HG02973 (cell line): ENCODE measurements at regions not wholly inside any gene's neighbourhood (a gene's known extent, or its start where the extent isn't known, plus 50 kb on each side); places are given as distances from the start of the nearest gene placed in this dataset.
"Not testable (repeated sequence)": the region's sequence is repeated elsewhere in the genome, so short reads cannot be mapped to it uniquely, and the experiment has no call there.

Experiments used
- ATAC-seq: cut with Tn5 transposase; IDR thresholded peaks from one replicate; pipeline ENCODE4 v1.9.1; 2021; ENCODE audit warnings: moderate library complexity; ENCODE audit not compliant: unreplicated experiment

DNA sequence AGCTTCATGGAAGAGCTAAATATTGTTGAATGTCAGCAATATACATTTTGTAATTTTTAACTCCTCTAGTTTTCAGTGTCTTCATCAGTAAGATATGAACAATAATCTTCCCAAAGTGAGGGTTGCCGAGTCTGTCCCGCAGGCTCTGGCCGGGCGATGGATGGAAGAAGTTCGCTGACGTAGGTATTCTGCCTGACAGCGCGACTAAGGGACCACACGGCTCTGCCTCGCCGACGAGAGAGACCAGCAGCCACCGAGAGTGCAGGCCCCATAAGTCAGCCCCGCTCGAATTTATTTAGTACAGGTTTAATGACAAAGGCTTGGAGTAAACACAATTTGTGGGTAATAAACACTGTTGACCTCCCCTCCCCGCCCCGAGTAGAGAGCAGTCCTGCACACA, 427.4 kb upstream of the NECTIN3 start:
- ATAC-seq, result no peak

DNA sequence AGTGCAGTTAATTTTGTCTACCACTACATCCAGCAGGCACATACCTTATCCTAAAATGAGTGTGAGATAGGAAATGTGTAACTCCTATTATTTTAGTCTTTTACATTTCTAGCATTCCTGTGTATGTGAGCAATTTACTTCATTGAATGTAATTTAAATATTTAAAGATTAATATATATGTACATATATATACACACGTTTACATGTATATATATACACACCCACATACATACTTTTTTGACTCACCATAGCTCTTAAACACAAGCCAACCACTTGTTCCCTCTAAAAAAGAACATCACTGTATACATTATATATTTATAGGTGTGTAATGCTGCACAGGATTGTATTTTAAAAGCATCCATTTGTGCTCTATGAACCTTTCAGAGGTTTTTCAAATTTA, 425.6 kb upstream of the NECTIN3 start:
- no peak for ATAC-seq

DNA sequence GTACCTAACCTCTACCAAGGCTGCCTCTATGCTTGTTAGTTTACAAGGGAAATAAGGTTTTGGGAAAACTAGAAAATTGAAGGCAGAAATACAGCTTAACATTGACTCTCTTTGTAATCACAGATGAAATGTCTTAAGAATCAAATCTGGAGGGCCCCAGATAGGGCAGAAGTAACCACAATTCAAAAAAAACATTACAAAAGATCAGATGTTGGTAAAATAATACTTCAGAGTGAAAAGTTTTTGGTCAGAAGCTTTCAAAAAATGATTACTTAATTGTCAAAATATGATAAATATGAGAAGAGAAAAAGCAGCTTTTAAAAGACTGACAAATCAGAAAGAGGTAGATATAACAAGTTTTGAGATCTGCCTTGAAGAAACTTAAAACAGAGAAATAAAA, 425.1 kb upstream of the NECTIN3 start:
- no peak for ATAC-seq

DNA sequence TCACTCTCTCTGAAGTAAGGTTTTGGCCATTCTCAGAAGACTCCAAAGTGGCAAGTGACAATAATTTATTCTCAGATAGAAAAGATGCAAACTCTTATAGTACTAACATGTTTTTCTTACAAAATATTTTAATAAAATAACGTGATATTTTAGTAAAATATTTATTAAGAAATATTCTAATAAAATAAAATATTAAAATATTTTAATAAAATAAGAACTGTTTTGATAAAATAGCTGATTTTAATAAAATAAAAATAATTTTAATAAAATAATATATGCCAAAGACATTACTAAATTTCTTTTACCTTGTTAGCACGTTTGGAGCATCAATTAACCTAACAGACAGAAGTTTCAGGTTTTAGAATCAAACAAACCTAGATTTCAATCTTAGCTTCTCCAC, 424.0 kb upstream of the NECTIN3 start:
- no peak for ATAC-seq

DNA sequence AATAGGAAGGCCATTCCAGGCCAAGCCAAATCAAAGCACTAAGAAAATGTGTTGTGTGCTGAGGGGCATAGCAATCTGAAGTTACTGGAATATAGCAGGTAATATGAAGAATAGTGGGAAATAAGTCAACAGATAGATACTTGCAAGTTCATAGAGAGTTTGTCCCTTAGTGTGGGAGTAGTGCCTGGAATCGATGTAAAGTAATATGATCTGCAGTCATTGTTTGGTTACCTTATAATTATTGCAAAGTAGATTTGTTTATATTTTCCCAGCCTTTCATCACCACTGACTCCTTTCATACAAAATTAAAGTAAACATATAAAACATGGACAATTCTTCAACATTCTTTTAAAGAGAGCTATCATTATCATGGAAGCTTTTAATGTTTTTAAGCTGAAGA, 420.9 kb upstream of the NECTIN3 start:
- no peak for ATAC-seq

DNA sequence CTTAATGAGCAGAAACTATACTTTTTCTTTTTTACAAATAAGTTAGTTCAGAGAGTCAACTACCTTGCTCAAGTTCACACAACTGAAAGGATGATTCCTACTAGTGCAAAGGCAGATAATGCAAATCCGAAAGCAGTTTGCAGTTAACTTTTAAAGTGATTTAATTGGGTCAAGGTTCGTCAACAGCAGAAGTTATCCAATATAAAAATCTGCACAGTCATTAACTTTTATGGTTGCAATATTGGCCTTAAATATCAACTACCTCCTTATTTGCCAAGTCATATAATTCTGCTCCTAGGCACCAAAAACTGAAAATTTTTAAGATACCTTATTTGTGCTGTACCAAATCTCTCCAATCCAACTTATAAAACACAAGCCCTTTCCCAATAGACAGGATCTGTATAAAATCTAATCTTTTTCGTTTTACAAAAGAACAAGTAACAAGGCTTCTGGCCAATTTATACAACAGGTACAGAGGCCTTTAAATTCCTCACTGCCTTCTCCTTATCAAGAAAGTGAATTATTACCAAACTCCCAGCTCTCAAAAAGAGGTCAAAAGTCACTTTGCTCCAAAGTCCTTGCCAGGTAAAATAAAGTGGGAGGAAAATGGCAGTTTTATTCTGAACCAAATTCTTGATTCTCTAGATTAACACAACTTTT, 416.6 kb upstream of the NECTIN3 start:
- ATAC-seq, result no peak

DNA sequence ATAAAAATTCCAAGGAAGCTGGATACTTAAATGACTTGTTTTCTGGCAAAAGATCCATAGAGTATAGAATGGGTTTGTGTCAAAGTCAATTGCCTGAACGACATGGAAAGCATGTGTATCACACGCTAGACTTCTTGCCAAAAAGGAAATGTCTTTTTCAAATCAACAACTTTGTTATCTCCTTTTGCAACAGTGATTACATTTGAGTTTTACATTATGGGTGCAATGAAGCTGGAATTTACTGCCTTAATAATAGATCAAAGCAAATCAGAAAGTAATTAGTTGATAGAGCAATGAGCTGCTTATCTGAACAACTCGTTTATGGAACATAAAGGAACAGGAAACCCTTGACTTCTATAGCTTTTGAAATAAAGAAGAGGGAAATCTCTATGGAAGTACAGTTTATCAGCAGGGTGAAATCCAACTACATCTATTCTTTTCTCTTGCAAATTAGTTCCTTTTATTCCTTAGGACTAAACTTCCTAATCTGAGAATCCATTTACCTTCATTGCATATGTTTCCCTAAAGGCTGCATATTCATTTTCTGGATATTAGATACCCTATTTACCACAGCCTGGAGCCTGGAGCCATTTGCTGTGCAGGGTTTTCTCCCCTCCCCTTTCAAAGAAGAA, 415.1 kb upstream of the NECTIN3 start:
- no peak for ATAC-seq

DNA sequence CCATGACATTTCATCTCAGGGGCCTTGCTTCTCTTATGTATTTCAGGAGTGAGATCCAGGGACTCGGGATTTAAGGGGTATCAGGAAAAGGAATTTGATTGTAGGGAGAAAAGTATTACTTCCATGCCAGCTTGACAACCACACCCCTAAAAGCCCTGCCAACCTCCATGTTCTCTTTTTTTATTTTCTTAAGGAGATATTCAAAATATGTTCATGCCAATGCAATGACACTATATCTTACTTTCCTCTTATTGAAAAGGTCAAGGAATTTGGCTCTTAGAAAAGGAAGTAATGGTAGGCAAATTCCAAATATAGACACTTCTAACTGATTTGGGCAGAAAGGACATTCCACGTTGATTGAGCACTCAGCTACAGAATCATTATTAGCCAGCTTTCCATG, 407.5 kb upstream of the NECTIN3 start:
- ATAC-seq, result no peak

DNA sequence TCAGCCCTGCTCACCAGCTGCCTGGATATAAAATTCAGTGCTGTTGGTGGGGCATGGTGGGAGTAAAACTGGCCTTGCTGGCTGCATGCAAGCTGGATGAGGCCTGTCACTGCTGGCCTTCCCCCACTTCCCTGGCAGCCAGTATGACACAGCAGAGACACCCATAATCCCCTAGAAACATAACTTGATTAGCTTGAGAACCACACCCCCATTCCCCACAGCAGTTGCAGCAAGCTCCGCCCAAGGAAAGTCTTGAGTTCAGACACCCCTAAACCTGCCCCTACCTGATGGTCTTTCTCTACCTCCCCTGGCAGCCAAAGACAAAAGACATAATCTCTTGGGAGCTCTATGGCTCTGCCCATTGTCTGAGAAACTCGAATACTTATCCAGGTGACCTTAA, 405.1 kb upstream of the NECTIN3 start:
- ATAC-seq, result no peak

DNA sequence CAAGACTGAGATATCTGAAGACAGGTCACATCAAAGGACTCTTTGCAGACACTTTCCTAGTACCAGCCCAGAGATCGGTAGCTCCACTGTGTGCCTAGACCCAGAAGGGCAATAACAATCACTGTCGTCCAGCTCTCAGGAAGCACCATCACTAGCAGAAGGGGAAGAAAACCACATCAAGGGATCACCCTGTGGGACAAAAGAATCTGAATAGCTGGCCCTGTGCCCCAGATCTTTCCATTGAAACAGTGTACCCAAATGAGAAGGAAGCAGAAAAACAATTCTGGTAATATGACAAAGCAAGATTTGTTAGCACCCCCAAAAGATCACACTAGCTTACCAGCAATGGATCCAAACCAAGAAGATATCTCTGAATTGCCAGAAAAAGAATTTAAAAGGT, 404.4 kb upstream of the NECTIN3 start:
- no peak for ATAC-seq

DNA sequence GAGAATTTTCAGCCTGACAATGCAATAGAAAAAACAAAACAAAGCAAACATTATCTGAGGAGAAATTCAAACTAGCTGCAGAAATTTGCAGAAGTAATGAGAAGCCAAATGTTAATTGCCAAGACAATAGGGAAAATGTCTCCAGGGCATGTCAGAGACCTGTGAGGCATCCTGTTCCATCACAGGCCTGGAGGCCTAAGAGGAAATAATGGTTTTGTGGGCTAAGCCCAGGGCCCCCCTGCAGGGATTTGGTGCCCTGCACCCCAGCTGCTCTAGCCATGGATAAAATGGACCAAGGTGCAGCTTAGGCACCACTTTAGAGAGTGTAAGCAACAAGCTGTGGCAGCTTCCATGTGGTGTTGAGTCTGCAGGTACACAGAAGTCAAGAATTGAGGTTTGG, 401.2 kb upstream of the NECTIN3 start:
- no peak for ATAC-seq

DNA sequence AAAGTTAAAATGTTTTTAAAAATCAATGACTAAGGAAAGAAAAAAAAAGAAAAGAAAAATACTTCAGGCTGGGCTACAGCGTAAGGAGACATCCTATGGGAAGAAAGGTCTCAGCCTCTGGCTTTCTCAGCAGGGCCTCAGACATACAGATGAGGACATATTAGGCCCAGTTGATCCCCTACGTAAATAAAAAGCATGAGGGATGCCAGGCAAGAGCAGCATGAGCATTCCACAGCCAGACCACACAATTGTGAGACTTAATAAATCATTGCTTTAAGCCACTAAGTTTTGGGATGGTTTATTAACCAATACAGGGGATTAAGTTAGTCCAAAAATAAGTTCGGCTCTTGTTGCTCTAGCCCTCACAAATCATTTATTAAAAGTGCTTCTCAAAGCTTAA, 394.1 kb upstream of the NECTIN3 start:
- ATAC-seq, result no peak

DNA sequence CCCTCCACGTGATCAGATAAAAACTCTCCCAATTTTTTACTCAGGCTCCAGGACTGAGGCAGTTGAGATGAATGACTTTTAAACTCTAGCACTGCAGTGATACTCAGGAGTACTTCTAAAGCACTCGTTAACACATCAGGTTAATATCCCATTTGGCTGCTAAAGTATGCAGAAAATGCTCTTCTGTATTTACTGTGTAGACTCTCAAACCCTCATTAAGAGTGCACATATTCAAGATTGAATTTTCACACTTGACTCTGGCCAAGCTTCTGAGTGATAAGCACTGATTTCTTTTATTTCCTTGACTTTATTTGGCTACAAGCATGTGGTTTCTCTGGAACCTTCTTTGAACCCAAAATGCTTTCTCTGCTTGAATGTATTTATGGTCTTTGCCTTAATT, 392.3 kb upstream of the NECTIN3 start:
- no peak for ATAC-seq

DNA sequence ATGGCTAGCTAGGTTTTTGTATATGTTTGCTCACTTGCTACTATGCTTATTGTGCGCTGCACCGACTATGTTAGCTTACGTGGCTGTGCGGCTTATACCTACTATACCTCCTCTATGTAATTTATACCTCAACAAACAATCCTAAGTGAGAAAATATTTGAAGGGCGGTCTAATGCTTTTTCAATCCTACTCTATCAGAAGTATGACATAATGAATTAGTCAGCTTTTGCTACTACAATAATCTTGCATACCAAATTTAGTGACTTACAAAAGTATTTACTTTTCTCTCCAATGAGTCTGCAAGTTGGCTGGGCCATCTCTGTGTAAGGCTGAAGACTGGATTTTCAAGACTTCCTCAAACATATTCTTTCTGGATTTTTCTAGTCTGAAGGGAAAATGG, 391.2 kb upstream of the NECTIN3 start:
- ATAC-seq, result no peak

DNA sequence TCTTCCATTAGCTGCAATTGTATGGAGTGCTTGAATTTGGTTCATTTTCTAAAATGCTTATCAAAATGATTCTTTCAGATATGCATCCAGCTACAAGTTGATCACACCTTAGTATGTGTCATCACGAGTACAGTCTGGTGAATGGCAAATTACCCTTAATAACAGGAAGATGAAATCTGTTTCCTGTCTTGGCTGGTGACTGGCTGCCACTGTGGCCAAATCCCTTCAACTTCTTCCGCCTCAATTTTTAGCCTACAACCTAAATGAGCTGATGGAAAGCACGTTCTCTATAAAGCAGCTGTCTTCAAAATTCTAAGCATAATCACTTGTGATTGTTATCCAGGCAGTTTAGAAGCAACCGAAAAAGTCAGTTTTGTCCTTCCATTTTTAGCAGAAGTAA, 387.1 kb upstream of the NECTIN3 start:
- no peak for ATAC-seq

DNA sequence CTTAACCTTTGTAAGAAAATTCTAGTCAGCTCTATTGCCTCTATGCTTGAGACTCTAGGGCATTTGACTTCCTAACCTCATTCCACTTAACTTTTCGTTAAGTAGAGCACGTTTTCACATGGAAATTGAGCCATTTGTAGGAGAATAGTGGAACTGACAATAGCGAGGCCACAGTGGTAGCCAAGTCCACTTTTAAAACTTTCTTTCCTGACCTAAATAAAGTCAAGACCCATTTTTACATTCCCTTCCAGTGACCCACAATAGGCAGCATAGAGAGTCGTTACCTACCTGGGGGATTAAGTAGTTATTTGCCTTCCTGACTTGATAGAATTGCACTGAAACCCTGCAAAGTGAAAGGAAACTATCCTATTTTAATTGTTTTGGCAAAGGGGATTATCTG, 386.0 kb upstream of the NECTIN3 start:
- ATAC-seq, result no peak

DNA sequence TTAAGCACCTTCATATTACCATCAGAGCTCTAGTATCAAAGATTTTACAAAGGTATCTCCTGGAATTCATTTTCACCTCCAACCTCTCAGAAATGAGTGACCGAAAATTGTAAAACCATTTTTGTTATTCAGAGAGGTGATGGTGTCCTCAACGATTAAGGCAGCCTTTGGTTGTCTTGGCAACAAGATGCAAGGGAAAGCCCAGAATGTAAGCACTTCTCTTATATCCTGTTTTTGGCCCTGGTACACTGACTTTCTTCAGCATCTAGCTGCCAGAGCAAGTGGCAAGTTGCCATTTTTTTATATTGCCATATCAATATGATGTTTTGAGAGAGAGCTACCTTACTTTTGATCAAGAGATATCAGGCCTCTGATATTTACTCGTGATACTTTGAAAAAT, 384.9 kb upstream of the NECTIN3 start:
- ATAC-seq, result no peak

DNA sequence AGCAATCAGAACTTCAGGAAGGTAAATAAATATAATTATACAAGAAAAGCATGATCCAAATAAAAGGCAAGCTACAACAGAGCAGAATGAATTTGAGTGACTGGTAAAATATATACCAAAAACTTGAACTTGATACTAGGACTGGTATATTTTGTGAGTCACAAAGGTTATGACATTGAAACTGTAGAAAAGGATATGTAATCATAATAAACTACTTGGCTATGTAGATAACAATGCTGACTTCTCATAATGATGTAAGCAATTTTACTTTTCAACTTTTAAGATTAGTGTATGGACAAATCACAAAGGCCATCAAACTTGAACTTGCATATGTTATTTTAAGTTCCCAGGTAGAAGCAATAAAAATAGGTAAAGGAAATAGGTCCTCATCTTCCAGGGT, 384.5 kb upstream of the NECTIN3 start:
- no peak for ATAC-seq

DNA sequence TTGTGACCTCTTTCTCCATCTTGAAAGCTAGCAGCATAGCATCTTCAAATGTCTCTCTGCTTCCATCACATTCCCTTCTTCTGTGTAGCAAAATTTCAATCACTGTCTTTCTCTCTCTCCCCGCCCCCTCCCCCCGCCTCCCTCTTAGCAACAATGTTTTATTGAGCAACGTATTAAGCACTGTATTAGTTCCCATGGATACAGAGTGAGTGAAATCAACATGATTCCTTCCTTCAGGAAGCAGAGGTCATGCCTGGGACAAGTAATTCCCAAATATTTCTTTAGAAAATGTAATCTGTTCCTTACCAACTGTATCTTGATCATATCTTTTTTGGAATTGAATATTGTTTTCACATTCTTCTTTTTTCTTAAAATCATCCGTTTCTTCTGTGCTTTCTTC, 373.7 kb upstream of the NECTIN3 start:
- no peak for ATAC-seq

DNA sequence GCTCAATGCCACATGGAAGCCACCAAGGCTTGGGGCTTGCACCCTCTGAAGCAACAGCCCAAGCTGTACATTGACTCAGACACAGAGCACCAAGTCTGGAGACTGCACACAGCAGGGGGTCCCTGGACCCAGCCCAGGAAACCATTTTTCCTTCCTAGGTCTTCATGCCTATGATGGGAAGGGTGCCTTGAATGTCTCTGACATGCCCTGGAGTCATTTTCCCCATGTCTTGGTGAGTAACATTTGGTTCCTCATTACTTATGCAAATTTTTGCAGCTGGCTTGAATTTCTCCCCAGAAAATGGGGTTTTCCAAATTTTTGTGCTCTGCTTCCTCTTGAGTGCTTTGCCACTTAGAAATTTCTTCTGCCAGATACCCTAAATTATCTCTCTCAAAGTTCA, 367.3 kb upstream of the NECTIN3 start:
- ATAC-seq, result not testable (repeated sequence)

DNA sequence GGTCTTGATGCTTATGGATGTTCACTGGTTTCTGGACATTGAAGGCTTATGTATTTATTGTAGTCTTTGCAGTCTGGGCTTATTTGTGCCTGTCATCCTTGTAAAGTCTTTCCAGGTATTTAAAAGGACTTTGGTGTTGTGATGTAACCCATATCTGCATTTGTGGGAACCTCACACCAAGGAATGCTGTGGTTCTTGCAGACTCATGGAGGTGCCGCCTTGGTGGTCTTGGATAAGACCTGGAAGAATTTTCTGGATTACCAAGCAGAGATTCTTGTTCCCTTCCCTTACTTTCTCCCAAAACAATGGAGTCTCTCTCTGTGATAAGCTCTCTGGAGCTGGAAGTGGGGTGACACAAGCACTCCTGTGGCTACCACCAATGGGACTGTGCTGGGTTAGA, 363.5 kb upstream of the NECTIN3 start:
- no peak for ATAC-seq

DNA sequence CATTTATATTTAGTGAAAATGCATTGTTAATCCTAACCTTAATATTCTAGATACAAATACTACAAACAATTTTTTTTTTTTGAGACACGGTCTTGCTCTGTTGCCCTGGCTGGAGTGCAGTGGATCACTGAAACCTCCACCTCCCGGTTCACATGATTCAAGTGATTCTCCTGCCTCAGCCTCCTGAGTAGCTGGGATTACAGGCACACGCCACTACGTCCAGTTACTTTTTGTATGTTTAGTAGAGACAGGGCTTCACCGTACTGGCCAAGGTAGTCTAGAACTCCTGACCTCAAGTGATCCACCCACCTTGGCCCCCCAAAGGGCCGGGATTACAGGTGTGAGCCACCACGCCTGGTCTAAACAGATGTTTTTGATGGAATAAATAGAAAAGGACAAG, 361.5 kb upstream of the NECTIN3 start:
- no peak for ATAC-seq

DNA sequence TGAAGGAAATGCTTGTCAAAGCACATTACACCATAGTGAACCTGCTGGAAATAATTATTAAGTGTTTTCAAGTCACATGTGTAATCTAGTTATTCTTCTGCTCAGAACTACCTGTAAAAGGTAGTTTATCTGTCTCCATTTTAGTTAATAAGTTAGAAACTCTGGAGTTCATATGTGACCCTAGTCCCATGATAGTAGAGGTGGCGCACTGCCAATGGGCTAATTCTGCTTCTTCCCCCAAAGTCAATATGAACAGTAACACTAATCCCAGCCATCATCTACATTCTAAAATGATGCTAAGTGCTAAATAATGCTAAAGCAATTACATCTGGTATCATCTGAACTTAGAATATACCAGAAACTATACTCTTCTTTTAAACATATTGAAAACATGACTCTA, 361.0 kb upstream of the NECTIN3 start:
- no peak for ATAC-seq
